LNCAP (cell line): ENCODE measurements at regions not wholly inside any gene's neighbourhood (a gene's known extent, or its start where the extent isn't known, plus 50 kb on each side); places are given as distances from the start of the nearest gene placed in this dataset.

Source experiments
- TF ChIP-seq, protein P1 (sequence below): fragments of 450-650 bp; IDR thresholded peaks from 2 replicates; pipeline ENCODE4 v1.5.1; 2017; ENCODE audit warnings: mild to moderate bottlenecking

DNA sequence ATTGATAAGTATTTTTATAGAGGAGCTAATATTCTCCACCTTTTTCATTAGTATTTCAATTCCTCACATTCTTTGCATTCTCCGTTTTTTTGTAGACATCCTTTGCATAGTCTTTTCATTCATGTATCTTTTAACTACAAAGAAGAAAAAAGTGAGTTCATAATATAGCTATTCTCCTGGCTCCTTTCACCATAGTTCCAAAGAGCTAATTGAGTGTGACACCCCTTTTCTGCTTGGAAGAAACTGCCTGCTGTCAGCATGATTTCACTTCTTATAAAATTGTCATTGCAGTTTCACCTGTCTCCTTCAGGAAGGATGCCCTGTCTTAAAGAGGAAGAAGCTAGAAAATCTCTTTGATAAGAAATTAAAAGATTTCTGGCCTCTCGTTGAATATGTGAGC lies 991.1 kb downstream of the KCNT2 start:
- TF ChIP-seq, protein P1, sequence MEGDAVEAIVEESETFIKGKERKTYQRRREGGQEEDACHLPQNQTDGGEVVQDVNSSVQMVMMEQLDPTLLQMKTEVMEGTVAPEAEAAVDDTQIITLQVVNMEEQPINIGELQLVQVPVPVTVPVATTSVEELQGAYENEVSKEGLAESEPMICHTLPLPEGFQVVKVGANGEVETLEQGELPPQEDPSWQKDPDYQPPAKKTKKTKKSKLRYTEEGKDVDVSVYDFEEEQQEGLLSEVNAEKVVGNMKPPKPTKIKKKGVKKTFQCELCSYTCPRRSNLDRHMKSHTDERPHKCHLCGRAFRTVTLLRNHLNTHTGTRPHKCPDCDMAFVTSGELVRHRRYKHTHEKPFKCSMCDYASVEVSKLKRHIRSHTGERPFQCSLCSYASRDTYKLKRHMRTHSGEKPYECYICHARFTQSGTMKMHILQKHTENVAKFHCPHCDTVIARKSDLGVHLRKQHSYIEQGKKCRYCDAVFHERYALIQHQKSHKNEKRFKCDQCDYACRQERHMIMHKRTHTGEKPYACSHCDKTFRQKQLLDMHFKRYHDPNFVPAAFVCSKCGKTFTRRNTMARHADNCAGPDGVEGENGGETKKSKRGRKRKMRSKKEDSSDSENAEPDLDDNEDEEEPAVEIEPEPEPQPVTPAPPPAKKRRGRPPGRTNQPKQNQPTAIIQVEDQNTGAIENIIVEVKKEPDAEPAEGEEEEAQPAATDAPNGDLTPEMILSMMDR = no peak

DNA sequence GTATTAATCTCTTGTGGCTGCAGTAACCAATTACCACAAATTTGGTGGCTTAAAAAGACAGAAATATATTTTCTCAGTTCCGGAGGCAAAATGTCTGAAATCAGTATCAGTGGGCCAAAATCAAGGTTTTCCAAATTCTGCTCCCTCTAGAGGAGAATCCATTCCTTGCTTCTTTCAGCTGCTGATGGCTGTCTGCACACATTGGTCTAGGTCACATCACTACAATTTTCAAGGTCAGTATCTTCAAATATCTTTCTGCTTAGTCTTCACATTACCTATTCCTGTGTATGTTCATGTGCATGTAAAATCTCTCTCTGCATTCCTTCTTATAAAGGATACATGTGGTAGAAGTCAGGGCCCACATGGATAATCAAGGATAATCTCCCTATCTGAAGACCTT lies 999.4 kb downstream of the KCNT2 start:
- TF ChIP-seq, protein P1 = peak; percentile 40

DNA sequence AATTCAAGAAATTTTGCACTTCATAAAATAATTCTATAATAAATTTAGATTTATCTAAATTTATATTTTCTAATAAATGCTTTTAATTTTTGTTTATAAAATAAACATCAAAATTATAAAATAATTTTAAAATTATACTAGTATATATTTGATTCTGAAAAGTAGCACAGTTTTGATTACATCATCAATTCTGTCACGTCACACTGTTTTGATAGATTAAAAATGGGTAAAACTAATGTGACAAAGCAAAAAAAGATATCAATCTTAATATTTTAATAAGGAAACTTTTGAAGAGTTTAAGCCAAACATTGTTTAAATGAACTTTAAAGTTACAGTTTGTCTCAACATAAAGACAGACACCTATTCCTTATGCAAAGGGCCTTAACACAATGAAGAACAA lies 1001.8 kb downstream of the KCNT2 start:
- TF ChIP-seq, protein P1 = no peak

DNA sequence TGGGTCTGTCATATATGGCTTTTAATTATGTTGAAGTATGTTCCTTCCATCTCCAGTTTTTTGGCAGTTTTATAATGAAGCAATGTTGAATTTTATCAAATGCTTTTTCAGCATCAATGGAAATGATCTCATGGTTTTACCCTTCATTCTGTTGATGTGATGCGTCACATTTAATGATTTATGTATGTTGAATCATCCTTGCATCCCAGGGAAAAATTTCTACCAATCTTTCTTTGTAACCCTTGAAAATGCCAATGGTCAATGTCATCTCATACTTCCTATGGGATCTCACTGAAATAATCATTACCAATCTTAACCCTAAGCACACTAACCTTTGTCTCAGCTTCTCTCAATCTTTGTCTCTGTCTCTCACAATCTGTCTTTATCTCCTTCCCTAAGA lies 1004.0 kb downstream of the KCNT2 start:
- TF ChIP-seq, protein P1 = no peak

- TF ChIP-seq, protein P1 = no peak
These were observed 1010.3 kb downstream of the KCNT2 start for GRCh38 chr1:195597891-195598290.

DNA sequence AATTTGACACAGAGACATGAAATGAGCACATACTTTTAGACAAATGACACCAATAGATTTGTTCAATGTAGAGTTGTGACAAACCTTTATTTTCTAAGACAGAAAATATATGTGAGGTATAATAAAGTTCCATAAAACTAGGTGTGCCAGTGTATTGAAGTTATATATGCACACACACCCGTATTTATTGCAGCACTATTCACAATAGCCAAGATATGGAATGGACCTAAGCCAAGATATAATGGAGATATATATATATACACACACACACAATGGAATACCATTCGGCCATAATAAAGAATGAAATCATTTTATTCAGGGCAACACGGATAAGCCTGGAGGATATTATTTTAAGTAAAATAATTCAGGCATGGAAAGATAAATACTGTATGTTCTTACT lies 1013.5 kb downstream of the KCNT2 start:
- TF ChIP-seq, protein P1 = no peak

DNA sequence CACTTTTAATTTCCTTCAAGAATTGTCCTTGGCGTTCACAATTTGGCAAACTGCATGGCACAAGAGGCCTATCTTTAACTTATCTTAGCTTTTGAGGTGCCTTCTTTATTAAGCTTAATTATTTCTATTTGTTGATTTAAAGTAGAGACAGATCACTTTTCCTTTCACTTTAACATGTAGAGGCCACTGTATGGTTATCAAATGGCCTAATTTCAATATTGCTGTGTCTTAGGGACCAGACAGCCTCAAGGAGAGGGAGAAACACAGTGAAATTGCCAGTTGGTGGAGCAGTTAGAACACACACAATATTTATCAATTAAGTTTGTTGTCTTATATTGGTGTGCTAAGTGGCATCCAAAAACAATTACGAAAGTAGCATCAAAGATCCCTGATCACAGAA lies 1013.9 kb downstream of the KCNT2 start:
- TF ChIP-seq, protein P1 = no peak

DNA sequence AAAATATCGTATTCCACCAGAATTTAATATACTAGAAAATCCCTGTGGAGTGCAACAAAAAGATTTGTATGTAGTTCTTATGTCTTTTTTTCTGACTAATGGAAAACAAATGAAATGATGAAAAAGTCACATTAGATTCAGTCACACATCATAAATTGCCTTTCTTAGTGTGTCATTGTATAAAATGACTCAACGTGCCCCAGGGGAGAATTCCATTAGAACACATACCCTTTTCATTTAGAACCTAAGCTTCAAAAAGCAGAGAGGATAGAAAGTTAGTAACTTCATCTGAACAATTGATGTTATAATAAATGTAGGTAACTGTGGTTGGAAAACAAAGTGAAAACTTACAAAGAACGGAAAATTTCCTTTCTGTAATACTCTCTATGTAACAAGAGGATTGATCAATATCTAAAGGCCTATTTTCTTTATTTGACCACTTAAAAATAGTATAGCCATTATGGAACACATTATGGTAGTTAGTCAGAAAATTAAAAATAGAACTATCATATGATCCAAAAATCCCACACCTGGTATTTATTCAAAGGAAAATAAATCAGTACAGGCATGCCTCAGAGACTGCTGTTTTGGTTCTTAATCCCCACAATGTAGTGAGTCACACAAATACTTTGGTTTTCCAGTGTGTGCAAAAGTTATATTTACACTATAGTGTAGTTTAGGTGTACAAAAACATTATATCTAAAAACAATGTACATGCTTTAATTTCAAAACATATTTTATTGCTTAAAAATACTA lies 1016.1 kb downstream of the KCNT2 start:
- TF ChIP-seq, protein P1 = no peak
